ENCODE measurements at regions not wholly inside any gene's neighbourhood (a gene's known extent, or its start where the extent isn't known, plus 50 kb on each side); places are given as distances from the start of the nearest gene placed in this dataset.

GRCh38 chr11:8838248-8838647 is 72.7 kb upstream of the AKIP1 start:
- Histone ChIP-seq H3K9me3 (ENCODE audit: control insufficient read depth, low read length) (no peaks in the 10 kb centered on the region), H3K27ac (ENCODE audit: low read length, poor library complexity, severe bottlenecking) (no peak overlapping the region), H3K79me1 (replicated peaks; ENCODE audit: low read length, poor library complexity, severe bottlenecking) (peaks cover 13% of the 10 kb centered on the region), H3K4me2 (ENCODE audit: low read length, poor library complexity, severe bottlenecking) (no peak overlapping the region), H2BK15ac (ENCODE audit: low read depth, poor library complexity, severe bottlenecking) (no peak overlapping the region), H3K4me1 (ENCODE audit: control insufficient read depth, insufficient read depth, low read depth, low read length) (peaks cover 16% of the 10 kb centered on the region), H3K4me3 (ENCODE audit: insufficient read depth in 1 of 2, low read depth in 1 of 2, low read length in 2 of 2) (no peak overlapping the region), H2AK5ac (ENCODE audit: low read length, severe bottlenecking) (no peak overlapping the region), H3K18ac (ENCODE audit: low read depth in 1 of 2, low read length in 2 of 2) (peak overlapping the region in 1 of 2 experiments; percentile 25), H3K9ac (ENCODE audit: low read length) (peak overlapping the region; percentile 16), H3K14ac (ENCODE audit: low read length in 2 of 2) (no peak overlapping the region), H2AFZ (ENCODE audit: low read depth, low read length) (no peak overlapping the region), H2BK12ac (ENCODE audit: low read length in 2 of 2) (no peak overlapping the region), H4K8ac (ENCODE audit: low read length) (no peak overlapping the region), H4K91ac (ENCODE audit: low read length) (no peak overlapping the region), H2BK5ac (ENCODE audit: low read depth, low read length, poor library complexity, severe bottlenecking) (no peak overlapping the region), H3K27me3 (ENCODE audit: control insufficient read depth in 1 of 2, insufficient read depth in 1 of 2, low read length in 2 of 2) (no peaks in the 10 kb centered on the region), H3K23ac (ENCODE audit: low read length in 2 of 2) (no peak overlapping the region), H3K36me3 (ENCODE audit: control insufficient read depth in 1 of 2, insufficient read depth in 2 of 2, low read depth in 1 of 2, low read length in 2 of 2) (no peaks in the 10 kb centered on the region), H3K4ac (ENCODE audit: low read depth in 1 of 2, low read length in 2 of 2) (no peak overlapping the region), H2BK120ac (ENCODE audit: low read depth, low read length) (no peak overlapping the region)
- WGBS, result 33% methylated on average over 7 of the region's 7 CpGs
- DNase-seq, result peak; percentile 95

GRCh38 chr11:8839306-8839956 is 71.6 kb upstream of the AKIP1 start:
- H2BK120ac ChIP-seq (ENCODE audit: low read depth, low read length), result peak overlapping the region; percentile 89
- H3K18ac ChIP-seq (ENCODE audit: low read depth in 1 of 2, low read length in 2 of 2), result peak overlapping the region; percentile 58 to 77
- peak overlapping the region; percentile 50 to 56 for H2BK12ac ChIP-seq (ENCODE audit: low read length in 2 of 2)

GRCh38 chr11:8839957-8840945 is 70.7 kb upstream of the AKIP1 start:
- peak overlapping the region; percentile 57 to 84 for H3K4ac ChIP-seq (ENCODE audit: low read depth in 1 of 2, low read length in 2 of 2)
- DNase-seq, result peak; percentile 92
- no peak overlapping the region for H2BK15ac ChIP-seq (ENCODE audit: low read depth, poor library complexity, severe bottlenecking)
- WGBS, result 20% methylated on average over 8 of the region's 8 CpGs
- no peaks in the 10 kb centered on the region for H3K36me3 ChIP-seq (ENCODE audit: control insufficient read depth in 1 of 2, insufficient read depth in 2 of 2, low read depth in 1 of 2, low read length in 2 of 2)
- peak overlapping the region; percentile 27 for H3K27ac ChIP-seq (ENCODE audit: low read length, poor library complexity, severe bottlenecking)
- peak overlapping the region; percentile 74 for H4K8ac ChIP-seq (ENCODE audit: low read length)
- no peak overlapping the region for H3K4me2 ChIP-seq (ENCODE audit: low read length, poor library complexity, severe bottlenecking)
- no peak overlapping the region for H2AFZ ChIP-seq (ENCODE audit: low read depth, low read length)
- peak overlapping the region; percentile 77 for H4K91ac ChIP-seq (ENCODE audit: low read length)
- H2BK5ac ChIP-seq (ENCODE audit: low read depth, low read length, poor library complexity, severe bottlenecking), result no peak overlapping the region
- no peaks in the 10 kb centered on the region for H3K9me3 ChIP-seq (ENCODE audit: control insufficient read depth, low read length)
- H2AK5ac ChIP-seq (ENCODE audit: low read length, severe bottlenecking), result no peak overlapping the region
- no peak overlapping the region for H3K9ac ChIP-seq (ENCODE audit: low read length)
- no peak overlapping the region for H3K23ac ChIP-seq (ENCODE audit: low read length in 2 of 2)
- peak overlapping the region; percentile 71 to 80 for H2BK12ac ChIP-seq (ENCODE audit: low read length in 2 of 2)
- peak overlapping the region in 1 of 2 experiments; percentile 2 for H3K14ac ChIP-seq (ENCODE audit: low read length in 2 of 2)
- H3K4me3 ChIP-seq (ENCODE audit: insufficient read depth in 1 of 2, low read depth in 1 of 2, low read length in 2 of 2), result no peak overlapping the region
- peaks cover 19% of the 10 kb centered on the region for H3K79me1 ChIP-seq (replicated peaks; ENCODE audit: low read length, poor library complexity, severe bottlenecking)
- H3K27me3 ChIP-seq (ENCODE audit: control insufficient read depth in 1 of 2, insufficient read depth in 1 of 2, low read length in 2 of 2), result no peaks in the 10 kb centered on the region
- peaks cover 13% of the 10 kb centered on the region for H3K4me1 ChIP-seq (ENCODE audit: control insufficient read depth, insufficient read depth, low read depth, low read length)
- peak overlapping the region; percentile 46 to 77 for H3K18ac ChIP-seq (ENCODE audit: low read depth in 1 of 2, low read length in 2 of 2)
- peak overlapping the region; percentile 90 for H2BK120ac ChIP-seq (ENCODE audit: low read depth, low read length)

More at GRCh38 chr11:8839306-8839956, 71.6 kb upstream of the AKIP1 start:
- H3K4me2 ChIP-seq (ENCODE audit: low read length, poor library complexity, severe bottlenecking), result no peak overlapping the region
- H2AK5ac ChIP-seq (ENCODE audit: low read length, severe bottlenecking), result peak overlapping the region; percentile 91
- H3K4me1 ChIP-seq (ENCODE audit: control insufficient read depth, insufficient read depth, low read depth, low read length), result peaks cover 15% of the 10 kb centered on the region
- H3K9ac ChIP-seq (ENCODE audit: low read length), result no peak overlapping the region
- H3K79me1 ChIP-seq (replicated peaks; ENCODE audit: low read length, poor library complexity, severe bottlenecking), result peaks cover 20% of the 10 kb centered on the region
- no peak overlapping the region for H3K14ac ChIP-seq (ENCODE audit: low read length in 2 of 2)
- H4K91ac ChIP-seq (ENCODE audit: low read length), result peak overlapping the region; percentile 64
- H3K9me3 ChIP-seq (ENCODE audit: control insufficient read depth, low read length), result no peaks in the 10 kb centered on the region
- no peak overlapping the region for H3K23ac ChIP-seq (ENCODE audit: low read length in 2 of 2)
- H4K8ac ChIP-seq (ENCODE audit: low read length), result peak overlapping the region; percentile 35
- H3K4ac ChIP-seq (ENCODE audit: low read depth in 1 of 2, low read length in 2 of 2), result peak overlapping the region in 1 of 2 experiments; percentile 82
- H3K27ac ChIP-seq (ENCODE audit: low read length, poor library complexity, severe bottlenecking), result peak overlapping the region; percentile 27
- H2BK5ac ChIP-seq (ENCODE audit: low read depth, low read length, poor library complexity, severe bottlenecking), result no peak overlapping the region
- H3K27me3 ChIP-seq (ENCODE audit: control insufficient read depth in 1 of 2, insufficient read depth in 1 of 2, low read length in 2 of 2), result no peaks in the 10 kb centered on the region
- H2AFZ ChIP-seq (ENCODE audit: low read depth, low read length), result no peak overlapping the region
- no peak overlapping the region for H3K4me3 ChIP-seq (ENCODE audit: insufficient read depth in 1 of 2, low read depth in 1 of 2, low read length in 2 of 2)
- H2BK15ac ChIP-seq (ENCODE audit: low read depth, poor library complexity, severe bottlenecking), result peak overlapping the region; percentile 12
- WGBS, result 57% methylated on average over 1 of the region's 1 CpG
- no peaks in the 10 kb centered on the region for H3K36me3 ChIP-seq (ENCODE audit: control insufficient read depth in 1 of 2, insufficient read depth in 2 of 2, low read depth in 1 of 2, low read length in 2 of 2)
- DNase-seq, result no peak

- Histone ChIP-seq H2BK15ac (ENCODE audit: low read depth, poor library complexity, severe bottlenecking) (no peak overlapping the region), H4K8ac (ENCODE audit: low read length) (no peak overlapping the region), H3K4me3 (ENCODE audit: insufficient read depth in 1 of 2, low read depth in 1 of 2, low read length in 2 of 2) (no peak overlapping the region), H2BK12ac (ENCODE audit: low read length in 2 of 2) (peak overlapping the region in 1 of 2 experiments; percentile 1), H3K9ac (ENCODE audit: low read length) (no peak overlapping the region), H3K9me3 (ENCODE audit: control insufficient read depth, low read length) (no peaks in the 10 kb centered on the region), H3K4me2 (ENCODE audit: low read length, poor library complexity, severe bottlenecking) (no peak overlapping the region), H2BK120ac (ENCODE audit: low read depth, low read length) (no peak overlapping the region), H3K27ac (ENCODE audit: low read length, poor library complexity, severe bottlenecking) (no peak overlapping the region), H3K36me3 (ENCODE audit: control insufficient read depth in 1 of 2, insufficient read depth in 2 of 2, low read depth in 1 of 2, low read length in 2 of 2) (no peaks in the 10 kb centered on the region), H3K4me1 (ENCODE audit: control insufficient read depth, insufficient read depth, low read depth, low read length) (peaks cover 13% of the 10 kb centered on the region), H3K18ac (ENCODE audit: low read depth in 1 of 2, low read length in 2 of 2) (no peak overlapping the region), H3K14ac (ENCODE audit: low read length in 2 of 2) (no peak overlapping the region), H2BK5ac (ENCODE audit: low read depth, low read length, poor library complexity, severe bottlenecking) (no peak overlapping the region), H3K27me3 (ENCODE audit: control insufficient read depth in 1 of 2, insufficient read depth in 1 of 2, low read length in 2 of 2) (no peaks in the 10 kb centered on the region), H4K91ac (ENCODE audit: low read length) (no peak overlapping the region), H3K79me1 (replicated peaks; ENCODE audit: low read length, poor library complexity, severe bottlenecking) (peaks cover 22% of the 10 kb centered on the region), H3K23ac (ENCODE audit: low read length in 2 of 2) (no peak overlapping the region), H2AK5ac (ENCODE audit: low read length, severe bottlenecking) (no peak overlapping the region), H3K4ac (ENCODE audit: low read depth in 1 of 2, low read length in 2 of 2) (no peak overlapping the region), H2AFZ (ENCODE audit: low read depth, low read length) (no peak overlapping the region)
- WGBS, result 66% methylated on average over 5 of the region's 7 CpGs
- DNase-seq, result peak; percentile 40
Measured at GRCh38 chr11:8841899-8842298, 69.1 kb upstream of the AKIP1 start.
